RWPE2 (cell line): ENCODE measurements at regions not wholly inside any gene's neighbourhood (a gene's known extent, or its start where the extent isn't known, plus 50 kb on each side); places are given as distances from the start of the nearest gene placed in this dataset.

Experiments used
- ATAC-seq: fragments of 200-7000 bp; cut with Tn5 transposase; 3 replicates; pipeline ENCODE4 v1.9.1; 2021; ENCODE audit warnings: low read depth
- DNase-seq: peaks from one replicate; pipeline ENCODE4 v3.0.0-alpha.2; 2020; ENCODE audit warnings: low spot score
- H3K27ac ChIP-seq: fragments of 450-650 bp; 2 replicates; pipeline ENCODE4 v1.5.1; 2017; ENCODE audit warnings: mild to moderate bottlenecking; ENCODE audit not compliant: poor library complexity, severe bottlenecking
- H3K27me3 ChIP-seq: fragments of 250-450 bp; sonication (Bioruptor Pico); 2 replicates; pipeline ENCODE4 v1.5.1; 2021; ENCODE audit warnings: mild to moderate bottlenecking, moderate library complexity; ENCODE audit not compliant: insufficient read depth, poor library complexity, severe bottlenecking
- H3K36me3 ChIP-seq: fragments of 250-450 bp; sonication (Bioruptor Pico); 2 replicates; pipeline ENCODE4 v1.5.1; 2020; ENCODE audit warnings: low read depth, mild to moderate bottlenecking, moderate library complexity
- H3K4me1 ChIP-seq: fragments of 250-450 bp; sonication (Bioruptor Pico); 2 replicates; pipeline ENCODE4 v1.5.1; 2021; ENCODE audit warnings: mild to moderate bottlenecking, moderate library complexity; ENCODE audit not compliant: insufficient read depth, poor library complexity, severe bottlenecking
- H3K4me3 ChIP-seq: fragments of 250-450 bp; sonication (Bioruptor Pico); 2 replicates; pipeline ENCODE4 v1.5.1; 2021; ENCODE audit warnings: mild to moderate bottlenecking, moderate library complexity; ENCODE audit not compliant: severe bottlenecking
- H3K9me3 ChIP-seq: fragments of 250-450 bp; sonication (Bioruptor Pico); 2 replicates; pipeline ENCODE4 v1.5.1; 2021; ENCODE audit warnings: mild to moderate bottlenecking, moderate library complexity; ENCODE audit not compliant: severe bottlenecking
- TF ChIP-seq, protein P1 (sequence below): fragments of 450-650 bp; IDR thresholded peaks from one replicate; pipeline ENCODE4 v1.5.1; 2017; ENCODE audit warnings: mild to moderate bottlenecking, moderate library complexity; ENCODE audit not compliant: poor library complexity, severe bottlenecking

DNA sequence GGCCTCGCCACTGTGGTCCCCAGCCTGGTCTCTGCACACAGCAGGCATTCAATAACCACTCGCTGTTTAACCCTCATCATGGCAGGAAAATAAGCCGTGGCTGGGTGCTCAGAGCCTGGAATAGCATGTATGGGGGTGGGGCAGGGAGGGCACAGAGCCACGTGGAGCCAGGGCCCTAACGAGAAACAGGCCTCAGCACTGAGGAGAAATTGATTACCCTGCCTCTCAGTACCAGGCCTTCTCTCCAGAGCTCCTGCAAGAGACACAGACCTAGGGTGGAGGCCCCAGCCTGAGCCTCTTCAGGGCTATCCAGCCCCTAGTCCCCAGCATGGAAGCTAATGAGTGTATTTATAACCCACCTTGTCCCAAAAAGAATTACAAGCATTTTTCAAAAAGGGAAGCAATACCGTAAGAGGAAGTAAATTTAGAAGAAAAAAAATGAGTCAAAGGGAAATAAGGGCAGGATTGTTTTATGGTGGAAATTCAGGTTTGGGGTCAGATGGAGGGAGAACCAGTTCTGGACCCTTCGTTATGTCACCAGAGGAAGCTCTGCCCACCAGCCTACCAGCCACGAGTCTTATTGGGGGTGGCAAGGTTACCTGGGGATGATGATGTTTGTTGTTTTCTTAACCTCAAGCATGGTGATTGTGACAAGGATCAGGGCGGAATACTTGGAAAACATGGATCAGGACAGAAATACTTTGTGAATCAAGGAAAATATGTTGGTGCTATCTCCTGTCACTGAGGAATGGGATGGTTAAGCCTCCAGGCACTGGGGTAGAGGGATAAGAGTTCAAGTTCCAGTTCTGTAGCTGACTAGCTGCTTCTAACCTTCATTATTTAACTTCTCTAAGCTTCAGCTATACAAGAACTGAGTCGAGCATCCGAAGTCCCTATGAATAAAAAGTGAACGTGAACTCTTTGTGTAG lies 101.9 kb upstream of the RBPJ start:
- no peak overlapping the region for H3K4me3 ChIP-seq
- H3K4me1 ChIP-seq = peaks cover 17% of the 10 kb centered on the region
- no peaks in the 10 kb centered on the region for H3K36me3 ChIP-seq
- H3K27ac ChIP-seq = no peak overlapping the region
- DNase-seq (no peak), ATAC-seq (no peak)
- no peaks in the 10 kb centered on the region for H3K27me3 ChIP-seq
- no peaks in the 10 kb centered on the region for H3K9me3 ChIP-seq
- TF ChIP-seq, protein P1, sequence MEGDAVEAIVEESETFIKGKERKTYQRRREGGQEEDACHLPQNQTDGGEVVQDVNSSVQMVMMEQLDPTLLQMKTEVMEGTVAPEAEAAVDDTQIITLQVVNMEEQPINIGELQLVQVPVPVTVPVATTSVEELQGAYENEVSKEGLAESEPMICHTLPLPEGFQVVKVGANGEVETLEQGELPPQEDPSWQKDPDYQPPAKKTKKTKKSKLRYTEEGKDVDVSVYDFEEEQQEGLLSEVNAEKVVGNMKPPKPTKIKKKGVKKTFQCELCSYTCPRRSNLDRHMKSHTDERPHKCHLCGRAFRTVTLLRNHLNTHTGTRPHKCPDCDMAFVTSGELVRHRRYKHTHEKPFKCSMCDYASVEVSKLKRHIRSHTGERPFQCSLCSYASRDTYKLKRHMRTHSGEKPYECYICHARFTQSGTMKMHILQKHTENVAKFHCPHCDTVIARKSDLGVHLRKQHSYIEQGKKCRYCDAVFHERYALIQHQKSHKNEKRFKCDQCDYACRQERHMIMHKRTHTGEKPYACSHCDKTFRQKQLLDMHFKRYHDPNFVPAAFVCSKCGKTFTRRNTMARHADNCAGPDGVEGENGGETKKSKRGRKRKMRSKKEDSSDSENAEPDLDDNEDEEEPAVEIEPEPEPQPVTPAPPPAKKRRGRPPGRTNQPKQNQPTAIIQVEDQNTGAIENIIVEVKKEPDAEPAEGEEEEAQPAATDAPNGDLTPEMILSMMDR = no peak

DNA sequence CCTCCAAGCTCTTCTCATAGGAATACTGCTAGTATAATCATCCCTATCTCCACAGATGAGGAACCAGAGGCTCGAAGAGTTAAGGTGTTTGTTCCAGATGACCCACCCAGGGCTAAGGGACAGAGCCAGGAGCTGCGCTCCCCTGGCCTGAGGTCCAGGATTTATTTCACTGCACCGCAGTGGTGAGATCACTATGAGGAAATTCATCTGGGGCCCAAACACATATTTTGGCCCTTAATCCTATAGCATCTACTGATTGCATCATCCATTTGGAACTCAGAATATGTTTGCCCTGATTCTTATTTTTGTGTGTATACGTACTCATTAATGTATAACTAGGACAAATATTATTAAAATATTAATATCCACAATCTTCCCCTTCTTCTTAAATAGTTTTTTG lies 100.1 kb upstream of the RBPJ start:
- no peaks in the 10 kb centered on the region for H3K9me3 ChIP-seq
- ATAC-seq (peak; percentile 59; the same call in 2 of the 3 replicates), DNase-seq (no peak)
- H3K27ac ChIP-seq = peak overlapping the region; percentile 68
- TF ChIP-seq, protein P1 = no peak
- no peaks in the 10 kb centered on the region for H3K27me3 ChIP-seq
- no peaks in the 10 kb centered on the region for H3K36me3 ChIP-seq
- H3K4me1 ChIP-seq = peaks cover 17% of the 10 kb centered on the region
- H3K4me3 ChIP-seq = no peak overlapping the region

DNA sequence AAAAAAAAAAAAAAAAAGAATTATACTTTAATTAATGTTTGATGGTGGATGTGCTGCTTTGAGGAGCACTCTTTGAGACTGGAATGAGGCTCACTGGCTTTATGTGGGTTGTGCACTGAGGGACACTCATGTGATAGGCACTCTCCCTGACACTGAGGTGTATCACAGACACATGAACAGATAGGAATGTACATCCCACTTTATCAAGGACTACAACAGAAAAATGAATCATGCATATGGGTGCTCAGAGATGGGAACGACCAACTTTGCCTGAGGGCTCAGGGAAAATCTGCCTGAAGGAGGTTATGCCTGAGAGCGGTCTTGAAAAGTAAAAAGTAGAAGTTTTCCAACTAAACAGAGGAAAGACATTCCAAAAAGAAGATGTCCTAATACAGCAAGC lies 97.7 kb upstream of the RBPJ start:
- H3K4me1 ChIP-seq = peaks cover 17% of the 10 kb centered on the region
- no peak overlapping the region for H3K4me3 ChIP-seq
- ATAC-seq (peak; percentile 79), DNase-seq (no peak)
- TF ChIP-seq, protein P1 = no peak
- no peaks in the 10 kb centered on the region for H3K27me3 ChIP-seq
- no peaks in the 10 kb centered on the region for H3K36me3 ChIP-seq
- peak overlapping the region; percentile 16 for H3K27ac ChIP-seq
- H3K9me3 ChIP-seq = no peaks in the 10 kb centered on the region

DNA sequence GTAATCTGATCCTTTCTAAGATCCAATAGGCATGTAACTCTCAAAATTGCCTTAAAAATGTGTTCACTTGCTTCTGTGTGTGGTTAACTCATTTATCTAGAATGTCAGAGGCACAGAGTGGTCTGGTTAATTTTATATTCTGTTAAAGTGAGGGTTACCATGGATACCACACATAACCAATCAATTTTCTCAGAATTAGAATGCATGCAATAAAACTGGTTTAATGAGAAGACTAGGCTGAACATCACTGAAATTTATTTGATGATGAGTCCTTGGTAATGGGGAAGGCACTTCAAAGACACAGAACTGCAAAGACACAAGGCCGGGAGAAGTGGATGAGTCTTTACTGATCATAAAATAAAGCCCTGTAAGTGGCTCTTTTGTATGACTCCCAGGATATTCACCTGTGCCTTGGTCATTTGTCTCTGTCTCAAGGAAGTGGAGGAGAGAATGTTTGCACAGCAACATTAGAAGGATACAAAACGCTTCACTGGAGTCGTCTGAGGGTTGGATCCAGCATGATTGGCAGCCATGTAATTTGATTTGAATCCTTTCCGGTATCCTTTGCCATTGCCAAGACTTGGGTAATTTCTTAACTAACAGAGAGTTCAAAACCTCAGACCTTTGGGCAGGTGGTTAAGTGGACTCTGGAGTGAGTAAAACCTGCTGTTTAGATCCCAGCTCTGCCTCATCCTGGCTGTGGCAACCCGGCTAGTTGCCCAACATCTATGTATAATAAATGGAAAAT lies 94.0 kb upstream of the RBPJ start:
- TF ChIP-seq, protein P1 = no peak
- H3K27ac ChIP-seq = no peak overlapping the region
- no peak for ATAC-seq
- DNase-seq = no peak
- no peaks in the 10 kb centered on the region for H3K9me3 ChIP-seq
- H3K27me3 ChIP-seq = no peaks in the 10 kb centered on the region
- H3K4me1 ChIP-seq = peaks cover 3% of the 10 kb centered on the region
- no peaks in the 10 kb centered on the region for H3K36me3 ChIP-seq
- no peak overlapping the region for H3K4me3 ChIP-seq
